ENCODE measurements at regions not wholly inside any gene's neighbourhood (a gene's known extent, or its start where the extent isn't known, plus 50 kb on each side); places are given as distances from the start of the nearest gene placed in this dataset.

DNA sequence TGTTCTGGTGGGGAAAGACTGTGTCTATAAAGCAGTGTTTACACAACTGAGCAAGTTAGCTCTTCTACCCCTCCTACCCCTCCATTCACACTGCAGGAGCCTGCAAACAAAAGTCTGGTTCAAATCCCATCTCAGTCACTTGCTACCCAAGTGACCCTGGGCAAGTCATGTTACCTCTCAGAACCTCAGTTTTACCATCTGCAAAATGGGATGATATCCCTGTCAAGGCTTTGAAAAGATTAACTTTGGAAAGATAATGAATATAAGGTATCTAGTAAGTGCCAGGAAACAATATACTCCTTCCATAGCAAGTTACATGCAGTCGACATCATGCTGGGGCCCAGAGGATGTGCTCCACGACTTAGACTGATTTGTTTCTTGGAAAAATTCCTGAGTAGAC, 161.5 kb downstream of the SEC61B start:
- no peaks in the 10 kb centered on the region for H3K9me3 ChIP-seq
- intact Hi-C loops (cut with DNase I; ENCODE audit: low total_unique reads): no loop called here
- TF ChIP-seq POLR2A (IDR thresholded peaks at IDR 0.05): no peak
- TF ChIP-seq CTCF (IDR thresholded peaks at IDR 0.05): no peak
- H3K27me3 ChIP-seq: no peaks in the 10 kb centered on the region
- no peak overlapping the region for H3K4me3 ChIP-seq
- H3K27ac ChIP-seq: no peak overlapping the region
- no peak for DNase-seq
- H3K36me3 ChIP-seq: no peaks in the 10 kb centered on the region
- H3K4me1 ChIP-seq: no peaks in the 10 kb centered on the region

DNA sequence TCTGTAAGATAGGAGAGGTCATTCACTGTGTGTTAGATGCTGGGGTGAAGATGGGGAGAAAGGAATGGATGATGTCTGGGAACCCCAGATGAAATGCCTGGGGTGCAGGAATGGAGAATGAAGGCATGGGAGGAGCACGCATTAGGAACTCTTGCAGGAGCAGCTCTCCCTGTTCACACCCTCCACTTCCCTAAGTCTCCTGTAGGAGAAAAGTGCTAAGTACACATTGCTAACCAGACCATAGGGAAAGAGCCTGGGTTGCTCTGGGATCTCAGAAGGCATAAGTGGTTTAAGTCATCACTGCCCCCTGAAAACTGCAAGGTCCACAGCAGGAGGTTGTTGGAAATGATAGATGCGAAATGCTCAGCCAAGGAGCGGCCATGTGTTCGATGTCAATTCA, 163.1 kb downstream of the SEC61B start:
- H3K36me3 ChIP-seq: no peaks in the 10 kb centered on the region
- no peaks in the 10 kb centered on the region for H3K9me3 ChIP-seq
- no peak for TF ChIP-seq CTCF (IDR thresholded peaks at IDR 0.05)
- TF ChIP-seq POLR2A (IDR thresholded peaks at IDR 0.05): no peak
- no peak overlapping the region for H3K4me3 ChIP-seq
- no peak overlapping the region for H3K27ac ChIP-seq
- DNase-seq: no peak
- no peaks in the 10 kb centered on the region for H3K4me1 ChIP-seq
- no peaks in the 10 kb centered on the region for H3K27me3 ChIP-seq
- intact Hi-C loops (cut with DNase I; ENCODE audit: low total_unique reads): no loop called here

DNA sequence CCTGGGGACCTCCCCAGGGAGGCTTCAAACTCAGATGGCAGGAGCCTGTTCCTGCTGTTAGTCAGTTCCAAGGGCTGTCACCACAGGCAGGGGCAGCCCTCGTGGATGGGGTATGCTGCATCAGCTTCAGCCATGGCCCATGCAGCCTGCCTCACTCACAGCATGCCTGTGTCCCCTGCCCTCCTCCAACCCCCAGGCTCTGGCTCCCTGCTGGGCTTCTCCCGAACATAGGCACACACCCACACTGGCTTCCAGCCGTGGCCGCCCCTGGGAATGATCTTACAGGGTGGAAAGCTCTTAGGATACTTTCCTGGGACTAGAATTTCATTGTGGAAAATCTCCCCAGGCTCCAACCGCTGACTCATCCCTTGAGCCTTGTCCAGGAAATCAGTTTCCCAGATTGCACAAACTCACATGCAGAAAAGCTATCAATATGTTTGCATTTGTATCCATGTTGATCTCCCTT, 163.8 kb downstream of the SEC61B start:
- no peak overlapping the region for H3K27ac ChIP-seq
- H3K36me3 ChIP-seq: no peaks in the 10 kb centered on the region
- no peak for TF ChIP-seq POLR2A (IDR thresholded peaks at IDR 0.05)
- TF ChIP-seq CTCF (IDR thresholded peaks at IDR 0.05): no peak
- DNase-seq: no peak
- intact Hi-C loops (cut with DNase I; ENCODE audit: low total_unique reads): no loop called here
- H3K4me1 ChIP-seq: no peaks in the 10 kb centered on the region
- H3K4me3 ChIP-seq: no peak overlapping the region
- H3K27me3 ChIP-seq: no peaks in the 10 kb centered on the region
- no peaks in the 10 kb centered on the region for H3K9me3 ChIP-seq

DNA sequence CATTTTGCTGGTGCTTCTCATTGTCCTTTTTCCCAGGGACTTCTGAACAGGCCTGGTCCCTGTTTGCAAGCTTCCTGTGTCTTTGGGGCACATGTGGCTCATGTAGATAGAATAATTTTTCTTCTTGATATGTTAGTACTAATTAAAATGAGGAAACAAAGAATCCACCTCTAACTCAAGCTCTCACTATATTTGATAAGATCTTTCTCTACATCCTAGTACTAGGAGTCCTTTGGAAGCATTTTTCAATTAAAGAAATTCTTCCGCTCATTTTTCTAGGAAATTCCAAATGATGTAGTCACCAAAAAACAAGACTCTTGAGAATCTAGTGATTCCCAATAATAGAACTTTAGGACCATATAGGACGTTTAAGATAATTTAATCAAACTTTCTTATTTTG, 165.3 kb downstream of the SEC61B start:
- no peak for DNase-seq
- H3K4me3 ChIP-seq: no peak overlapping the region
- H3K27ac ChIP-seq: no peak overlapping the region
- H3K9me3 ChIP-seq: no peaks in the 10 kb centered on the region
- no peaks in the 10 kb centered on the region for H3K36me3 ChIP-seq
- peaks cover 0 to 4% of the 10 kb centered on the region in 2 donors for H3K4me1 ChIP-seq
- TF ChIP-seq POLR2A (IDR thresholded peaks at IDR 0.05) (no peak), CTCF (IDR thresholded peaks at IDR 0.05) (no peak)
- intact Hi-C loops (cut with DNase I; ENCODE audit: low total_unique reads): no loop called here
- H3K27me3 ChIP-seq: no peaks in the 10 kb centered on the region

DNA sequence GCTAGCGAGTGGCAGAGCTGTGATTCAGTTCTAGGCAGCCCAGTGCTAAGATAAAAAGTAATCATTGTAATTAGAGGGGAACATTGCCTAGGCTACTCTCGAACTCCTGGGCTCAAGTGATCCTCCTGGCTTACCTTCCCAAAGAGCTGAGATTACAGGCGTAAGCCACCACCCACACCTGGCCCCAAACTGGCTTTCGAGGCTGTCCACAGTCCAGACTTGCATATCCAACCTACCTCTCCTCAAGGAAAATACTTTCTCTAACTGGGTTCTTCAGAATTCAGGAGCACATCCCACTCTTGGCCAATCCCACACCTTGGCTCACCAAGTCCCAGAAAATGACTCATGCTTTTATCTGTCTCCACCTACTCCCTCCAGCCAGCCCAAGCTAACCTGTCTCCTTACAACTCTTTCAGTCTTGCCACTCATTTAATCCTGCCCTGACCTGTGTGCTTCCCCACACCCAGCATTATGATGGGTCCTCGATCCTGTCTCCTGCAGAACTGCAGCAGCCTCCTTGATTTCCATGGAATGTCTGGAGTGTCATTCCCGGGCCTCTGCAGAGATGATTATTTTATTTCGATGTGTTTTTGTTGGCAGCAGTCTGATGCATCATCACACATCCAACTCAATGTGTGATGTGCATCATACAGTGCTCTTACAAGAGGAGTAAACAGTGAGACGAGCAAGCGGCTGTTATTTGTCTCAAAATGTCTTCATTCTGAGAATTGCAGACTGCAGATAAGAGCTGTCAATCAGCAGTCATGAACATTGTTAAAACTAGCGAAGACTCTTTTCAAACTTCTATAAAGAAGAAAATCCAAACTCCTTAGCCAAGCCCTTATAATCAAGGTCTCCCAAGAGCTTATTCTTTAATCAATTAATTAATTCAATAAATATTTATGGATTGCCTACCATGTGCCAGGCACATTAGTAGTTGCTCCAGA, 167.3 kb downstream of the SEC61B start:
- Histone ChIP-seq H3K36me3 (no peaks in the 10 kb centered on the region), H3K9me3 (no peaks in the 10 kb centered on the region), H3K27me3 (no peaks in the 10 kb centered on the region), H3K4me1 (peaks cover 0 to 4% of the 10 kb centered on the region in 2 donors), H3K4me3 (no peak overlapping the region), H3K27ac (no peak overlapping the region)
- intact Hi-C loops (cut with DNase I; ENCODE audit: low total_unique reads): no loop called here
- DNase-seq: no peak
- TF ChIP-seq POLR2A (IDR thresholded peaks at IDR 0.05) (no peak), CTCF (IDR thresholded peaks at IDR 0.05) (no peak)

Data from uterus (tissue), 3 donors.